ENCODE measurements at regions not wholly inside any gene's neighbourhood (a gene's known extent, or its start where the extent isn't known, plus 50 kb on each side); places are given as distances from the start of the nearest gene placed in this dataset.
A peak's percentile ranks its signal among the peaks of the same experiment; 100 is the strongest.

- ChIA-PET POLR2A (interaction anchor here (0.6 to 1.4 kb wide), 3 partner anchors 11 to 26 kb away, joined by 3 to 4 read pairs (median 3); no protein-coding TSS in a partner anchor), CTCF (interaction anchor here (0.6 to 1.3 kb wide), 2 partner anchors 10 to 165 kb away, joined by 3 read pairs; no protein-coding TSS in a partner anchor)
- no peak for TF ChIP-seq CTCF (IDR thresholded peaks at IDR 0.05; ENCODE audit: unreplicated experiment)
- Mint-ChIP-seq H3K36me3 (ENCODE audit: insufficient read depth, unreplicated experiment) (peaks cover 10% of the 10 kb centered on the region), H3K9me3 (ENCODE audit: unreplicated experiment) (no peaks in the 10 kb centered on the region), H3K4me1 (ENCODE audit: insufficient read depth, unreplicated experiment) (peaks cover 7% of the 10 kb centered on the region), H3K27ac (ENCODE audit: low read depth, unreplicated experiment) (no peak overlapping the region), H3K4me3 (ENCODE audit: unreplicated experiment) (no peak overlapping the region), H3K27me3 (ENCODE audit: insufficient read depth, unreplicated experiment) (no peaks in the 10 kb centered on the region)
- DNase-seq (ENCODE audit: unreplicated experiment) = no peak
- BruUV-seq (replicated peaks) = no TSS peak
- intact Hi-C loops (cut with micrococcal nuclease) = no loop called here
These were observed 481.6 kb downstream of the PCNX1 start for GRCh38 chr14:71388862-71389261.

GRCh38 chr14:71394386-71394785 lies 487.1 kb downstream of the PCNX1 start:
- Mint-ChIP-seq H3K27ac (ENCODE audit: low read depth, unreplicated experiment) (peak overlapping the region; percentile 61), H3K4me3 (ENCODE audit: unreplicated experiment) (no peak overlapping the region), H3K4me1 (ENCODE audit: insufficient read depth, unreplicated experiment) (peaks cover 6% of the 10 kb centered on the region), H3K27me3 (ENCODE audit: insufficient read depth, unreplicated experiment) (no peaks in the 10 kb centered on the region), H3K9me3 (ENCODE audit: unreplicated experiment) (no peaks in the 10 kb centered on the region), H3K36me3 (ENCODE audit: insufficient read depth, unreplicated experiment) (peaks cover 4% of the 10 kb centered on the region)
- no peak for TF ChIP-seq CTCF (IDR thresholded peaks at IDR 0.05; ENCODE audit: unreplicated experiment)
- BruUV-seq (replicated peaks) = no TSS peak
- ChIA-PET POLR2A (interaction anchor here (1.8 to 1.9 kb wide), 2 partner anchors 38 to 73 kb away, joined by 6 to 9 read pairs; no protein-coding TSS in a partner anchor), CTCF (interaction anchor here (0.5 to 1.8 kb wide), 3 partner anchors 15 to 142 kb away, joined by 3 to 5 read pairs (median 4); no protein-coding TSS in a partner anchor)
- intact Hi-C loops (cut with micrococcal nuclease) = no loop called here
- no peak for DNase-seq (ENCODE audit: unreplicated experiment)

- Mint-ChIP-seq H3K9me3 (ENCODE audit: unreplicated experiment) (no peaks in the 10 kb centered on the region), H3K27ac (ENCODE audit: low read depth, unreplicated experiment) (peak overlapping the region; percentile 61), H3K36me3 (ENCODE audit: insufficient read depth, unreplicated experiment) (peaks cover 4% of the 10 kb centered on the region), H3K4me1 (ENCODE audit: insufficient read depth, unreplicated experiment) (peaks cover 6% of the 10 kb centered on the region), H3K27me3 (ENCODE audit: insufficient read depth, unreplicated experiment) (no peaks in the 10 kb centered on the region), H3K4me3 (ENCODE audit: unreplicated experiment) (no peak overlapping the region)
- intact Hi-C loops (cut with micrococcal nuclease) = no loop called here
- peak; percentile 32 for DNase-seq (ENCODE audit: unreplicated experiment)
- no TSS peak for BruUV-seq (replicated peaks)
- ChIA-PET CTCF (interaction anchor here (1.5 to 1.8 kb wide), 2 partner anchors 15 to 74 kb away, joined by 4 to 5 read pairs; no protein-coding TSS in a partner anchor), POLR2A (interaction anchor here (0.6 to 1.9 kb wide), 5 partner anchors 9 to 74 kb away, joined by 3 to 9 read pairs (median 4); no protein-coding TSS in a partner anchor)
- TF ChIP-seq CTCF (IDR thresholded peaks at IDR 0.05; ENCODE audit: unreplicated experiment) = no peak
These were observed 487.9 kb downstream of the PCNX1 start for GRCh38 chr14:71395151-71395604.

- peaks cover 6% of the 10 kb centered on the region for H3K4me1 Mint-ChIP-seq (ENCODE audit: insufficient read depth, unreplicated experiment)
- no peak overlapping the region for H3K4me3 Mint-ChIP-seq (ENCODE audit: unreplicated experiment)
- no peak for TF ChIP-seq CTCF (IDR thresholded peaks at IDR 0.05; ENCODE audit: unreplicated experiment)
- no peaks in the 10 kb centered on the region for H3K9me3 Mint-ChIP-seq (ENCODE audit: unreplicated experiment)
- H3K36me3 Mint-ChIP-seq (ENCODE audit: insufficient read depth, unreplicated experiment) = peaks cover 4% of the 10 kb centered on the region
- DNase-seq (ENCODE audit: unreplicated experiment) = no peak
- H3K27me3 Mint-ChIP-seq (ENCODE audit: insufficient read depth, unreplicated experiment) = no peaks in the 10 kb centered on the region
- CTCF ChIA-PET = no interaction called here
- intact Hi-C loops (cut with micrococcal nuclease) = no loop called here
- BruUV-seq (replicated peaks) = no TSS peak
- POLR2A ChIA-PET = interaction anchor here (0.6 to 1.9 kb wide), 6 partner anchors 9 to 74 kb away, joined by 3 to 9 read pairs (median 3); no protein-coding TSS in a partner anchor
- H3K27ac Mint-ChIP-seq (ENCODE audit: low read depth, unreplicated experiment) = peak overlapping the region; percentile 61
These were observed 488.4 kb downstream of the PCNX1 start for GRCh38 chr14:71395636-71396035.

All from MCF 10A (cell line).